ENCODE measurements at regions not wholly inside any gene's neighbourhood (a gene's known extent, or its start where the extent isn't known, plus 50 kb on each side); places are given as distances from the start of the nearest gene placed in this dataset.
"Not testable (repeated sequence)": the region's sequence is repeated elsewhere in the genome, so short reads cannot be mapped to it uniquely, and the experiment has no call there.

GRCh38 chr2:84288293-84288692, 170.8 kb downstream of the SUCLG1 start:
- no peak for DNase-seq

DNA sequence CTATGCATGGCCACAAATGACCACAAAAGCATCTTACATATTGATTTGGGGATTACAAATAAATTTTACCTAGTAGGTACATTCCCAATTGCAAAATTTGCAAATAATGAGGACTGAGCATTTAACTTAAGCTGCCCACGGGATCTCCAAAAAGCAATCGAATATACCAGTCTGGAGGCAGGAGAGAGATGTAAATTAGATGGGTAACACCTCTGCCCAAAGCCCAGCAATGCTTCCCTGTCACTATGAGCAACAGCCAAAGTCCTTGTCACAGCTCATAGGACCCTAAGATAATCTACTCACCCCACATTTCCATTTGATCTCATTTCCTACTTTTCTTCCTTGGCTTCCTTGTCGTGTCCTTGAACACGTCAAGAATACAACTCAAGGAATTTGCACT, 172.2 kb downstream of the SUCLG1 start:
- no peak for DNase-seq

DNA sequence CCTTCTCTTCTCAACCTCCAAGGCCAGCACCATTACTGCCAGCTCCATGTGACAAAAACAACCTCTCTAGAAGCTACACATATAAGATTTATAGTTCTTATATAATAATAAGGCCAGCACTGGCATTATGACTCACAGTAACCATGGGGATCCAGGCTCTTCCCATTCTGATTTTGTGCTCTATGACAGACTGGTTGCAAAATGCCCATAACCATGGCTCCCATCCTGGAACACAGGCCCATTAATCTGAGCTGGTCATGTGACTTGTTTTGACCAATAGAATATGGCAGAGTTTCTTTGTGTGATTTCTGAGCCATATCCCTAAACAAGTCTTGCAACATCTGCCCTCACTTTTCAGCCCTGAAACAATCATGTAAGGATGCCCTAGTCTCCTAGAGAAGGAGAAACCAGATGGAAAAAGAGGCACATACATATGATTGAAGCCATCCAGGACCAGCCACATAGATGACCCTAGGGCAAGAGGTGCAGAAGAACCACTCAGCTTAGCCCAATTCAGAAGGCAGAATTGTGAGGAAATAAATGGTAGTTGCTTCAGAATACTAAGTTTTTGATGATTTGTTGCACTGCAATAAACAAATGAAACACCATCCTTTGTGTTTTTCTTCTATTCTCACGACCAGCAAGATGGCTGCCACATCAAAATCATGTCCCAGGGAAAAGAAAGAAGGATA, 173.9 kb downstream of the SUCLG1 start:
- peak; percentile 1 for DNase-seq

GRCh38 chr2:84283506-84283905, 175.6 kb downstream of the SUCLG1 start:
- no peak for DNase-seq

DNA sequence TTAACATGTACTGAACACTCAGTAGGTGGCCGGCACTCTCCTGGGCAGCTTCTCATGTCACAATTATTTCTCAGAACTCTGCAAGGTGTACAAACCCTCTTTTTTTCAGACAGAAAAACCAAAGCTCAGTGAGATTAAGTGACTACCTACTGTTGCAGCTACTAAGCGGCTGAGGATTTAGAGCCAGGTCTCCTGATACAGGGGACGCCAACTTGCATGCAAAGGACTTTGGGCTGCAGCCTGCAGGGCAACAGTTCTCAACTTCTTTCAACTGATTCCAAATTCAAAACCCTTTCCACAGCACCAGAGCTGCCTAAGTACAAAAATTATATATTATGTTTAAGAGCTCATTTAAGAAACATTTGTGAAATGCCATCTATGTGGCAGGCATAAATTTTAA, 177.6 kb downstream of the SUCLG1 start:
- DNase-seq: no peak

GRCh38 chr2:84280873-84281272, 178.2 kb downstream of the SUCLG1 start:
- DNase-seq: no peak

DNA sequence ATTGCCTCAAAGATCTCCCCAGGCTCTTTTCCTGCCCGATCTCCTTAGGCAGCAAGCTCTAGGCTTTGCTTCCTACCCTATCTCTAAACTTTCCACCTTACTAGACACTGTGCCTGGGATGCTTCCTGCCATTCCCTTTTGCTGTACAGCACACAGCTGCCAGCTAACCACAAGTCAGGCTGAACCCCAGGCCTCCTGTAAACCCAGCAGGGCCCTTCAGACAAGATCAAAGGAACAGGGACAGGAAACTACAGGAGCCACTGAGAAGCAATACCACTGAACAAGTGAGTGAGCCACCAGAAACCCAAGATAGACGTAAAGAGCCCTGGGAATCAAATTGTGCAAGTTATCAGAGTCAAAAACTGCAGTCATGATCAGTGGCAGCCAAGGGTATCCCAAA, 180.7 kb downstream of the SUCLG1 start:
- no peak for DNase-seq

DNA sequence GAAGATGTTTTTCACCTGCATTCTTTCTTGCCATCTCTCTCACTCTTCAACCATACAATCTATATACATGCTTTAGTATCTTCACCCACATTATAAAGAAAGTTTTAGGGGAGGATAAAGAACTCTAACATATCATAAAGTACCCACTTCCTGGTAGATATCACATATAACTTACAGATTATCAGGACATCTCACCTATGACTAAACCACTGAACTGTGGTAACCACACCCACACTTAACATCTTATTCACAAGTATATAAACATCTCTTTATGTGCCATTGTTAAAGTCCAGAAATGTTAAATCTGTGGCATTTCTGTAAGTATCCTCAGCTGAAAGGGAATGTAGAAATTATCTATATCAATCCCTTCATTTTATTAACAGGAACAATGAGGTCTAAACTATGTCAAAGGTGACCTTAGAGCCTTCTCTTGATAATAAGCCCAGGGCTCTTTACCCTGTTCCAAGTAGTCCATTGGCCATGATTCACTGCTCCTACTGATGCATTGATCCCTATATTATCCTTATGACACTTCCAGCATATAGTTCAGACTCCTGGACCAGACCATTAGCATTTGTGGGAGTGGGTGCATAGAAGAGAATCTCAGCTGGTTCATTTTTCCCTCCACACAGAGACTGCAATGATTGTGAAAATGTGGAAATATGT, 182.4 kb downstream of the SUCLG1 start:
- DNase-seq: no peak

DNA sequence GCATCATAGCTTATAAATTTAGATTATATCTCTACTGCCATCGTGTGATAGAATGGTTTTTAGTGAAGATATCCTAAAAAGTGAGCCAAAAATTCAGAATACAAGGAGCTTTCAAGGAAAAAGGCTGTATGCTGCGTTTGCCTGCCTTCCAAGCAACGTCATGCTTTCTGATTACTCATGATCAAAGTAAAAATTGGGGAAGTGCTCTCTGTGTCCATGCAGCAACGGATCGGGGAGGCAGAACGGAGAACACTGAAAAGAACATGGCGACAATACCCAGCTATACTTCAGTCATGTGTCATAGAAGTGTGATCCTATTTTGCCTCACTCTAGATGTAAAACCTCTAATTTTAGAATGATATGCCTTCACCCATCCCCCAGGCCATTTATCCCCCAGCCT, 185.7 kb downstream of the SUCLG1 start:
- DNase-seq: no peak

GRCh38 chr2:84271977-84272376, 187.1 kb downstream of the SUCLG1 start:
- no peak for DNase-seq

DNA sequence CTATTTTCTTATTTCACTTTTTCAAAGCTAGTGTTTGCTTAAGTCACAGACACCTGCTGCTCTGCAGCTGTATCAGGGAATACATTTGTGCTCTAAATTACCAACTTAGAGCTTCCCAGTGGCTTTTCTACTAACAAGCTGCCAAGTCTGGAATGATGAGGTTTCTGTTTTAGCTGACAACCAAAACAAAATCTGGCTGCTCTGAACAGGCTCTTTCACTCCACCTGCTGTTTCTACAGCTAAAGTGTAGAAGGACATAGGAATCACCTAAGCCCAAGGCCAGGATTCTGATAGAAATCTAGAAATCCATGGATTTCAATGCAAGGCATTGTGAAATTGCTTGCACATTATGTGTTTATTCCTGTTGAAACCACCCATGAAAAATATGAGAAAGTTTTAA, 201.2 kb downstream of the SUCLG1 start:
- DNase-seq: no peak

DNA sequence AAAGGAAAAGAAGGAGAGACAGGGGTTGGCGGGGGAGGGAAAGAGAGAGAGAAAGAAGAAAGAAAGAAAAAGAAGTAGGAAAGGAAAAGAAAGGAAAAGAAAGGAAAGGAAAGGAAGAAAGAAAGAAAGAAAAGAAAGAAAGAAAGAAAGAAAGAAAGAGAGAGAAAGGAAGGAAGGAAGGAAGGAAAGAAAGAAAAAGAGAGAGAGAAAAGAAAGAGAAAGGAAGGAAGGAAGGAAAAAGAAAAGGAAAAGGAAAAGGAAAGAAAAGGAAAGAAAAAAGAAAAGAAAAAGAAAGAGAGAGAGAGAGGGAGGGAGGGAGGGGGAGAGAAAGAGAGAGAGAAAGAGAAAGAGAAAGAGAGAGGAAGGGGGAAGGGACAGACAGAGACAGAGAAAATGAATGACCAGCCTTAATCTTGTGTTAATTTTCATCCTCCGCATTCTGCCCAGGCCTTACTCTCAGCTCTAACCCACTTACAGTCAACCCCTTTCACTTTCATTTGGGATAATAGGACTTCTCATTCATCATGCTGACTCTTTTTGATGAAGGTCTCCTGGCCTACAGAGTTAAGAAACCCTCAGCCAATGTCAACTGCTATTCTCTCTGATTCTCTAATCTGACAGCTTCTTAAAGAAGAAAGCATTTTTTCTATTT, 207.3 kb downstream of the SUCLG1 start:
- no peak for DNase-seq

GRCh38 chr2:84249140-84249539, 209.9 kb downstream of the SUCLG1 start:
- DNase-seq: no peak

DNA sequence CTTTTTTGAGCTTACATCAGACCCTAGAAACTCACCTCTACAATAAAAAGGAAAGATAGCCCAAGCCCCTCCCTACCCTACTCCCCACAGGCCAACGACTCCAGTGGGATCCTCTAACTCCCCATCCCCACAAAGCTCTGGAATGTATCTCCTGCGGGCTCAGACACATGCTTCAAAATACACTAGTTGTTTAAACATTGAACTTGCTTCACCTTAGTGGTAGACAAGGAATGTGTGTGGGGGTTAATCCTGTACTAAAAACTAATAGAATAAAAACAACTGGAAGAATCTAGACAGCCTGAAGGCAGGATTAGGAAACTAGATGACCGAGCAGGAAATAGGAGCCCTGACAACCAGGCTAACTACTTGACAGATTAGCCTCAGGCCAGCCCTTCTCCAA, 211.5 kb downstream of the SUCLG1 start:
- no peak for DNase-seq

- no peak for DNase-seq
These were observed 215.0 kb downstream of the SUCLG1 start for GRCh38 chr2:84243788-84244733.

- no peak for DNase-seq
These were observed 220.2 kb downstream of the SUCLG1 start for GRCh38 chr2:84238907-84239306.

GRCh38 chr2:84236288-84236687, 222.8 kb downstream of the SUCLG1 start:
- no peak for DNase-seq

- no peak for DNase-seq
These were observed 225.0 kb downstream of the SUCLG1 start for GRCh38 chr2:84234103-84234502.

- no peak for DNase-seq
These were observed 227.6 kb downstream of the SUCLG1 start for GRCh38 chr2:84231478-84231877.

DNA sequence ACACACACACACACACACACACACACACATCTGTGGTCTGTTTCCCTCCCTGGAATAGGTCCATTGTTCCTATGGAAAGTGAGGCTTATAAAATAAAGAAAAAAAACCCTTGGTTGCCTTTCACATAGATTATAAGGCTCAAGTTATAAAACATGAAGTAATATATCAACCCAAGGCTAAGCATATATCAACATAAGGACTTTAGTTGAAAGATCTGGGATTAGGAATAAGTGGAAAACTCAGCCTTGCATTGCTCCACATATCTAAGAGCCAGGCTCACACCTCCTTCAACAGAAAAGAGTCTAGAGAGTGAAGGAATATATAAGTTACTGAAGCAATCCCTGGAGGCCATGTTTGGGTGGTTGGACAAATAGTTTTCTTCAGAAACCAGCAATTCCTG, 235.0 kb downstream of the SUCLG1 start:
- DNase-seq: no peak

- DNase-seq: peak; percentile 48
These were observed 235.9 kb downstream of the SUCLG1 start for GRCh38 chr2:84223191-84223590.

DNA sequence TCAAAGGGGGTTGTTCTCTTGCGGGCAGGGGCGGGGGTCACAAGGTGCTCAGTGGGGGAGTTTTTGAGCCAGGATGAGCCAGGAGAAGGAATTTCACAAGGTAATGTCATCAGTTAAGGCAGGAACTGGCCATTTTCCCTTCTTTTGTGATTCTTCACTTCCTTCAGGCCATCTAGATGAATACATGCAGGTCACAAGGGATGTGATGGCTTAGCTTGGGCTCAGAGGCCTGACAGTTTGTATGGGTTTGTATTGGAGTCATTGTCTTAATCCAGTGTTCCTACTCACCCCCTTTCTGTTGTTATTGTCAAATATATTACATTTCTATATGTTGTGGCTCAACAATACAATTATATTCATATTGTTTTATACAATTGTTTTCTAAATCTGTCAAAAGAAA, 238.0 kb downstream of the SUCLG1 start:
- DNase-seq: not testable (repeated sequence)

DNA sequence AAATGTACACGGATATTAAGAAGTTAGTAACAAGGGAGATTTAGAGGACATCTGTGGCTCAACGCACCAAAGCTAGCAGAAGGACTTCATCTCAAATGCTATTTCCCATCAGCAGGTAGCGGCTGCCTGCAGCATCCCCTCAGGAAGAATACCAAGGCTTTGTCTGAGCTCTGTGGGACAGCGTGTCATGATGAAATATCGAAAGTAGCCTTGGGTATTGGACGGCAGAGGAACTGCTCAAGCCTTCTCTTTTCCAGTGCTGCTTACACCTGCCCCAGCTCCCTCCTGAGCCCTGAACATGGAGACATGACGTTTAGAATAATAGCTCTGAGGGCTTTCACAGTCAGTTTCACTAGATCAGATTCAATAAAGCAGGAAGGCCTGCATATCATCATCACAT, 241.6 kb downstream of the SUCLG1 start:
- no peak for DNase-seq

All from fibroblast of skin of scalp (primary cell).